Mucosa of gallbladder (tissue), 1 donor: ENCODE measurements at regions not wholly inside any gene's neighbourhood (a gene's known extent, or its start where the extent isn't known, plus 50 kb on each side); places are given as distances from the start of the nearest gene placed in this dataset.
"Not testable (repeated sequence)": the region's sequence is repeated elsewhere in the genome, so short reads cannot be mapped to it uniquely, and the experiment has no call there.

Experiments
- DNase-seq: peaks from one replicate; pipeline ENCODE4 v3.0.0-alpha.2; 2020; ENCODE audit warnings: low spot score
- donor health status: DM: no; HTN: no; CAD: no.

DNA sequence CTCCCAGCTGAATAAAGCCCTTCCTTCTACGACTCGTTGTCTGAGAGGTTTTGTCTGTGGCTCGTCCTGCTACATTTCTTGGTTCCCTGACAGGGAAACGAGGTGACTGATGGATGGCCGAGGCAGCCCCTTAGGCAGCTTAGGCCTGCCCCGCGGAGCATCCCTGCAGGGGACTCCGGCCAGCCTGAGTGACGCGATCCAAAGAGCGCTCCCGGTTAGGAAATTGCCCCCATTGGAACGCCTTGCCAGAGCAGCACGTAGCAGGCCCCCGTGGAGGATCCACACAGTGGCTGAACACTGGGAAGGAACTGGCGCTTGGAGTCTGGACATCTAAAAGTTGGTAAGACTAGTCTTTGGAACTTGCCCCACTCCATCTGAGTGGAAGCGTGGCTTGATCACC, 296.8 kb upstream of the SGCG start:
- DNase-seq: no peak

DNA sequence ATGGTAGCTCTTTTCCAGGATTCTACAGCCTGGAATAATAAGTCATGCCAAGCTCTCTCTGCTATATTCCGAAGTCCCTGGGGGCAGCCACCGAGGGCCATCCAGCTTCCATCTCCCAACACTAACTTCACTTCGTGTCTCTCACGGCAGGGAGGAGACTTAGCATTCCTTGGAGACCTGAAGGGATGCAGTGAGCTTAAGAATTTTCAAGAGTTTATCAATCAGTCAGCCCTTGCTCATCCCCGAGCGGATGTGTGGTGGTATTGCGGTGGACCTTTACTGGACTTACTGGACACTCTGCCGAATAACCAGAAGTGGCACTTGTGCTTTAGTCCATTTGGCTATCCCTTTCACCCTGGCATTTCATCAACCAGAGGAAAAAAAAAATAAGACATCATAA, 294.7 kb upstream of the SGCG start:
- DNase-seq: not testable (repeated sequence)

DNA sequence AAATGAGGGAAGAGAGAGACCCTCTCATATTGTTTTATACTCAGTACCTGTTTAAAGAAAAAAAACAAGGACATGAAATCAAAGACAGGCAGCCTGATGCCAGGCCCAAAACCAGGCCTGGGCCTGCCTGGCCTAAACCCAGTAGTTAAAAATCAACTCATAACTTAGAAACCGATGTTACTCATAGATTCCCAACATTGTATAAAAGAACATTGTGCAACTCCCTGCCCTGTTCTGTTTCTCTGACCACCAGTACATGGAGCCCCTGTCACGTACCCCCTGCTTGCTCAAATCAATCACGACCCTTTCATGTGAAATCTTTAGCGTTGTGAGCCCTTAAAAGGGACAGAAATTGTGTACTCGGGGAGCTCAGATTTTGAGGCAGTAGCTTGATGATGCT, 291.4 kb upstream of the SGCG start:
- DNase-seq: not testable (repeated sequence)

DNA sequence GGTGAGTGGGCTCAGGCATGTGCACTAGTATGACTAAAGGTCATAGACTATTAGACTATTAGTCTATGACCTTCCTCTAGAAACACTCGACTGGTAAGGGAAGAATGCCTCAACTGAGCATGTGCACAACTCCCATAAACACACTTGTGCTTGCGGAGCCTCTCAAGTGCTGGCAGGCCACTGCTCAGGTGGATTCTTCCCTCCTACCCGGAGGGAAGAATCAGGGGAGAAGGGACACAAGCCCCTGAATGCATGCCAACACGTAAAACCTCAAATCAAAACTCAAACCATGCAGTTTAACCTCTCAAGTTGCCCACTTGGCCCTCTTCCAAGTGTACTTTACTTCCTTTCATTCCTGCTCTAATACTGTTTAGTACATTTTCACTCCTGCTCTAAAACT, 287.6 kb upstream of the SGCG start:
- no peak for DNase-seq

DNA sequence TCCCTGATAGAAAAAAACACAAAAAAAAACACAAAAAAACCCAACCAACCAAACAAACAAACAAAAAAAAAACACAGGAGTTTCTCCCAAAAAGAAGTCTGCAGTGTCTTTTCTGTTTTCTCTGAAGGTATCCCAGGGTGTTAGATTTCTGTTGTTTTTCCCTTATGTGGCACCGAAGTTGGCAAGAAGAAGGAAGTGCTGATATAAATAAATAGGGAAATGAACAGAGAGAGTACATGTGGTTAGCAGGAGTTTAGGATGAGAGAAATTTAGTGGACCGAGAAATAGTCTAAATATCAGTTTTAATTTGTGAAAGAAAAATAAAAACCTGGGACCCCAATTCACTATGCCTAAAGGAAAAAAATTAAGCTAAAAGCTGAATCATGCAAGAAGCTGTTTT, 287.0 kb upstream of the SGCG start:
- DNase-seq: no peak

DNA sequence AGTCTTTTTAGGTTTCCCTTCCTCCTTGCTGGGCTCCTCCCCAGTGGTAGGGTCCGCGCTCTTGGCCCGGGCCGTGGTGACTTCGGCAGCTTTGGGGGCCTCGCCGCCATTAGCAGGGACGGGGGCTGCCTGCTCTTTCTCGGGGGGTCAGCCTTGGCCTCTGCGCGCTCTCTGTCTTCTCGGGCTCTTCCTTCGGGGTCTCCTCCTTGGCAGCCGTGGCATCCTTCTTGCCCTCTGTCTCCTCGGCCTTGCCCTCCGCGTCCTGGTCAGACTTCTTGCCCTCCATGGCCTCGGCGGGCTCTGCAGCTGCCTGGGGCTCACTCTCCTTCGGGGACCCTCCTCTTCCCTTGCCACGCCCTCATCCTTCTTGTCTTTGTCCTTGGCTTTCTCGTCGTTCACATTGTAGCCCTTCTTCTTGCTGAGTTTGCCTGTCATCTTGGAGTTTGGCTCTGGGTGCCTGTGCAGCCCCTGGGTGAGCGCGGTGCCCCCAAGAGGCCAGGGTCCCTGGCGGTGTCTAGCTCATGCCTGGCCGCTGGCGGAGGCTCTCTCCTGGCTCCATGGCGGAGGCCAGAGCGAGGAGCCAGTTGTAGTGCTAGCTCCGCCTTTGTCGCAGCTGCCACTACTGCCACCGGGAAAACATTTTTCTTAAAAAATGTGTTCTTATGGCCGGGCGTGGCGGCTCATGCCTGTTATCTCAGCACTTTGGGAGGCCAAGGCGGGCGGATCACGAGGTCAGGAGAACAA, 283.0 kb upstream of the SGCG start:
- DNase-seq: no peak

DNA sequence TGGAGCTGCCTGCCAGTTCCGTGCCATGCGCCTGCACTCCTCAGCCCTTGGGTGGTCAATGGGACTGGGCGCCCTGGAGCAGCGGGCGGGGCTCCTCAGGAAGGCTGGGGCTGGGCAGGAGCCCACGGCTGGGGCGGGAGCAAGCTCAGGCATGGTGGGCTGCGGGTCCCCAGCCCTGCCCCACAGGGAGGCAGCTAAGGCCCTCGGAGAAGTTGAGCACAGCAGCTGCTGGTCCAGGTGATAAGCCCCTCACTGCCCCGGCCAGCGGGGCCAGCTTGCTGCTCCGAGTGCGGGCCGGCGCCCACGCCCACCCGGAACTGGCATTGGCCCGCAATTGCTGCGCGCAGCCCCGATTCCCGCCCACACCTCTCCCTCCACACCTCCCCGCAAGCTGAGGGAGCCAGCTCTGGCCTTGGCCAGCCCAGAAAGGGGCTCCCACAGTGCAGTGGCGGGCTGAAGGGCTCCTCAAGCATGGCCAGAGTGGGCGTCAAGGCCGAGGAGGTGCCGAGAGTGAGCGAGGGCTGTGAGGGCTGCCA, 280.3 kb upstream of the SGCG start:
- not testable (repeated sequence) for DNase-seq

DNA sequence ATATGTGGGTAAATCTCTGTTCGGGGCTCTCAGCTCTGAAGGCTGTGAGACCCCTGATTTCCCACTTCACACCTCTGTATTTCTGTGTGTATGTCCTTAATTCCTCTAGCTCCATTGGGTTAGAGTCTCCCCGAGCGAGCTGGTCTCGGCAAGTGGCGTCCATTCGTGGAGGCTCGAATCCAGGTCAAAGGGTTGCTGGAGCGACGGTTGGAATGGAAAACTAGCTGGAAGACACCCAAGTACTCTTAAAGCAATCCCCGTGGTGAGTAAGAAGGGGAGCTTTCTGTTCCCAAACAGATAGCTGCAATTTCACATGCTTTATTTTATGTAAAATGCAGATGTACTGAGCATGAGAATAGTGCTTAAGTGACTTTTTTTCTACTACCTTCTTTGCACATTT, 277.5 kb upstream of the SGCG start:
- no peak for DNase-seq

DNA sequence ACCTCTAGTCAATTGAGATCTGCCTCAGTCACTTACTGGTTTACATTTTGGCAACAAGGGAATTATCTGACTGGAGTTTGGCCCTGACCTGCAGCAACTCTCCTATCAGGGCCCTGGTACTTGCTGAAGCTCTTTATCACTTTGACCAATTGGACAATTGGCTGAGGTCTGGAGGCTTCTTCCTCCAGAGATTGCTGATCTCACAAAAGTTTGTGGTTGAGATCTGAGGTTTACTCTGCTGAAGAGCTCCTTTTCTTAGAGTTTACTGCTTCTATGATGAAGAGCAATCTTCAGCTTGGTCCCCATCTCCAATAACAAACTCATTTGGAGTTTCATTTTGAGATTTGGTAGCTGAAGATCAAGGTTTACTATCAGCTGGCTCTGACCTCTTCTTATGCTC, 276.9 kb upstream of the SGCG start:
- no peak for DNase-seq

DNA sequence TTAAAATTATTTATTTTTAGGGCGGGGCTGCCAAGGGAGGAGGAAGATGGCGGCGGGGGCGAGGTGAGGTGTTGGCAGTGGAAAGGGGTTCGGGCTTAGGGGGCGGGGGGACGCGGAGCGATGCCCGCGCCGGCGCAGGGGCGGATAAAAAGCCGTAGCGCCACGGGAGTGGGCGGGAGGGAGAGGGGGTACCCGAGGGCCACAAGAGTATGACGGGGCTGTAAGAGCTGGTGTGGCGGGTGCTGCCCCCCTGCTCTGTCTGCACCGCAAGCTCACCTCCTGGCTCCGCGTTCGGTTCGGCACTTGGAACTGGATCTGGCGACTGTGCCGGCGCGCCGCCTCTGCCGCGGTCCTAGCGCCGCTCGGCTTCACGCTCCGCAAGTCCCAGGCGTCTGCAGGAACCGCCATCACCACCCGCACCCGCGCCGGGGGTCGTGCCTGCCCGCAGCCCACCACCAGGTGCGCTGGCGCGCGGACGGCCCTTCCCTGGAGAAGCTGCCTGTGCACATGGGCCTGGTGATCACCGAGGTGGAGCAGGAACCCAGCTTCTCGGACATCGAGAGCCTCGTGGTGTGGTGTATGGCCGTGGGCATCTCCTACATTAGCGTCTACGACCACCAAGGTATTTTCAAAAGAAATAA, 265.2 kb upstream of the SGCG start:
- peak; percentile 45 for DNase-seq

DNA sequence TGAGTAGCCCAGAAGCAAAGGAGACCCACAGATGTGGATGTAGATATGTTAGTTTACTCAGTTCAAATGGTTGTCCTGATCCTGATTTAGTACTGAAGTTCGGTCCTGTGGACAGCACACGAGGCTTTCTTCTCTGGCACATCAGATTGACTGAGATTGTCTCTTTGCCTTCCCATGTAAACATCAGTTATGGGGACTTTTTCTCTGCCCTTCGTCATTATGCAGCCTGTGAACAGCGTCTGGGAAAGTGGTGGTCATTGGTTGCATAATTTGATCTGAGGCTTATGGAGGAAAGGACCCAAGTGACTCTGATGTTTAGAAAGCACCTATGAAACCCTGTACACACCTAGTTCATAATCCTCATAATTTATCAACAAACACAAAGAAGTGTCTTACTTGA, 264.5 kb upstream of the SGCG start:
- DNase-seq: not testable (repeated sequence)

DNA sequence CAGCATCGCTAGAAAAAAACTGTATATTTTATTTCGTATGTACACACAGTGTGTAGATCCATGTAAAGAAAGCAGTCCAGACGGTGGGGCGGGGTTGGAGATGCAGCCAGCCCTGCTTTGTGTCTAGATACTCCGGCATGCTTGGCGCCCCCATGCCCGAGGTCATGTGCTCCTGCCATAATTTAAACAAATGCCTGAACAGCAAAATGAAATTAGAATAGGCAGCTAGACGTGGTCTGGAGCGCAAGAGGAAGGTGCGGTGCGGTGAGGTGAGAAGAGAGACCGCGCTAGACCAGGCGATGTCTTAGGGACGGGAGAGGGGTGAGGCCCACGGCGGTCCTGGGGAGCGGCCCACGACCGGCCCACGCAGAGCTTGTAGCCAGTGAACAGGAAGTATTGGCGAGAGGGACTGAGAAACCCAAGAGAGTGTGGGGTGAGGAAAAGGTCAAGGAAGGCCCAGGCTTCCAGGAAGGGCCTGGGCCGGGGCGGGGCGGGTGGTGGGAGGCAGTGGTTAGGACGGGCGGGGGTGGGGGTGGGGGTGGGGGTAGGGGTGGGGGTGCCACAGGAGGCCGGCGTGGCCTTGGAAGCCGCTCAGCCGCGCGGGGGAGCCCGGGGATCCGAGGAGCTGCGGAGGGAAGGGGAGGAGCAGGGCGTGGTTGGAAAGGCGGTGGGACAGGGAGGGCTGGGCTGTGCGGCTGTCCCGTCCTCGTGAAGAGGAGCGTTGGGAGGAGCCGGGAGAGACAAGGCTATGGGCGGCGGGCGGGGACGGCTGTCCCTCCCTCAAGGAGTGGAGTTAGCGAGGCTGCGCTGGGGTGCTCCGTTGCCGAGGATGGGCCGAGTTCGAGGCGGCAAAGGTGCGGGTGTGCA, 254.7 kb upstream of the SGCG start:
- DNase-seq: peak; percentile 60

DNA sequence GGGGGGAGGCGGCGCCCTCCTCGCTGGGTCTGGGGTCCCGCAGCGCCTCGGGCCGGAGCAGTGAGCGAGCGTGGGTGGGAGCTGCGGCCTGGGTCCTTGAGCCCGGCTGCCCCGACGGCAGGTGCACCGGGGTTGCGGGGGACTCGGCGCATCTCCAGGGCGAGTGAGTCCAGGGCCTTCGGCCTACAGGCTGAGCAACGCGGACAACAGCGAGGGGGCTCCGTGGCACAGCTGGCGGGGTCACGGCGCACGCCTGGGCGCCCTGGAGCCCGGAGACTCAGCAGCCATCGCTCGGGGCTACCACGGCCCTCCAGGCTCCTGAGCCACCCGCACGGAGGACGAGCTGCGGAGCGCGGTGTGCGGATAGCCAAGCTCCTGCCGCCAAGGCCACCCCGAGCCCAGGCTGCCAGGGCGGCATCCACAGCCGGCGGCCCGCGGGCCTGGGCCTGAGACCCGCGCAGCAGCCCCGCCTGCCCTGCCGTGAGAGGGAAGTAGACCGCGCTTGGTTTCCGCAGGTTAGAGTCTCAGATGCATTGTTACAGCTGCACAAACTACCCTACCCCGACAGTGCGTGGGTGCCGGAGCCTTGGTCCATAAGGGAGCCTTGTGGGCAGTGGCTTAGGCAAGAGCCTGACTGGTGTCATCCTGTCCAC, 253.9 kb upstream of the SGCG start:
- DNase-seq: no peak

DNA sequence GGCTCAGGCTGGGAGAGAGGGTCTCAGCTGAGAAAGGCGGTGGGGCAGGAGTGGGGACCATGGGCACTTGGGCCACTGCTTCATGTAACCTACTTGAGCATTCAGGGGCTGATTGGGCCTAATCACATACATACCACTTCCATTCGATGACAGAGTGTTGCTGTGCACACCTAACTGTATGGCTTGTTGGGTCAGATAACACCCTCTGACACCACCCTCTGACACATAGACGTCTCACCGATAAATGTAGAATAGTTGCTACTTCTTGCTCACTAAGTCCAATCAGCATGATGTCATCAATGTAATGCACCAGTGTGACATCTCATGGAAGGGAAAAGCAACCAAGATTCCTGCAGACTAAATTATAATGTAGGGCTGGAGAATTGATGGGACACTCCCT, 252.9 kb upstream of the SGCG start:
- not testable (repeated sequence) for DNase-seq

DNA sequence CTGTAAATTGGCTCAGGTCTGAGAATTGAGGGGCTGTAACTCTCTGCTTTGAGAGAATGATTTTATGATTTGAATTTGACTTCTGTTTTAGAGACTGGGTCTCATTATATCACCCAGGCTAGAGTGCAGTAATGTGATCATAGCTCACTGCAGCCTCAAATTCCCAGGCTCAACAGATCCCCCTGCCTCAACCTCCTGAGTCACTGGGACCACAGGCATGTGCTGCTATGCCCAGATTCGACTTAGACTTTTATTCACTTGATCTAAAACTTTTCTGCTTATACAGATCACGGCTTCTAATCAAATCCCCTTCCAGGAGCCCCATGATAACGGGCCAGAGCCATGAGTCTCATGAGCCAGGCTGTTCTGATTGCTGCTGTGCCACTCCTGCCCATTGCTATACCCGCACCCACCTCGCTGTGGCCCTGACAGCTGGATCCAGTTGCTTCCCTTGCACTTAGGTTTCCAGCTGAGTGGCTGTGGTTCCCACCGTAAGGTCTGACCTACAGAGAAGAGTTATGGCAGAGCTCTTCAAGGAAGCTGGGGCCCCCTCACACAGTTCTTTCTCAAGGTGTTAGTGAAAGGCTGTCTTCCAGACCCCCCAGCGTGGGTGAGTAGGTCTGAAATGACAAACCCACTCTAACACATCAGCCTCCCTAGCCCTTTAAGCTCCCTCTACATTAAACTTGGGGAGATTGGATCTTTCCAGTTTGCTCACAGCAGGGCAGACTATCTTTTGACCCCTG, 251.2 kb upstream of the SGCG start:
- no peak for DNase-seq

DNA sequence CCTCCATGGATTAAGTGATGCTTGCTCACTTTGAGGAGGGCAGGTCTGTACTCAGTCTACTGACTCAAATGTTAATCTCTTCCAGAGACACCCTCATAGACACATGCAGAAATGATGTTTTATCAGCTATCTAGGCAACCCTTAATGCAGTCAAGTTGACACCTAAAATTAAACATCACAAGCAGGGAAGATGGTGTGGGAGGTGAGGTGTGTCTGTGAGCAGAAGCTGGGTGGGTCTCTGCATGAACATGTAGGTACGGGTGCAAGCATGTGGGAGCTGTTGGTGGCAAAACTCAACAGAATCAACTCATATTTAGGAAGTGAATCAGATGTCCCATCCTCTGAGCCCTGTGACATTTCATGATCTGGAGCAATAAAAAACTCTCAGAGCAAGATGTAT, 249.2 kb upstream of the SGCG start:
- no peak for DNase-seq

DNA sequence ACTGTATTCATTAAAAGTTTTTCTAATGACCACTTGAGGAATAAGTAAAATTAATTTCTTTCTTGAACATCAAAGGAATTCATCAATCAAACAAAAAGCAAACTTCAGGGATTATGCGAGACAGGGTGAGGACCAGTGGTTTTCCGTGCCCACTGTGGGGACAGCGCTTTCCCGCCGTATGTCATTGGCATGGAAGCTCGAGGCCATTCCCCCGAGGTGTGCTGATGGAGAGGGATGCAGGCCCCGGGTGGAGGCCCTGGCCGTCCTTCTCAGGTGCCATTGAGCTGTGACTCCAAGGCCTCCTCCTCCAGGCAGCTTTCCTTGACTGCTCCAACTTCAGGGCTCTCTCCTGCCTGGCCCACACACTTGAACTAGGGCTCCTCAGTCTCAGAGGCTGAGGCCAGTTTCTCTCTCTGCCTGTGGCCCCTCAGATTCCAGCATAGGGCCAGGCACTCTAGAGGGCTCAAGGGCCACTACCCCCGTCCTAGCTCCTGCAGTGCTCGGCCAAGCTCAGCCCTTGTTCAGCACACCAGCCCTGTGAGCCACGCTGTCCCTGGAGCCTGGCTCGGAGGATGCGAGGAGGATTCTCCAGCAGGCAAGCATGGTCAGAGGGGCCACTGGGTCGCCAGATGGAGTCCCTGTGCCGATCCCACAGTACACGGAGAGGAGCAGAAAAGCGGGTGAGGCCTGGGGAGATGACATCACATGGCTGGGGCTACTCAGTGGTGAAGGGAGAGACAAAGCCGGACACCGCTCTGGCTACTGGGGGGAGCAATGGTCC, 248.0 kb upstream of the SGCG start:
- not testable (repeated sequence) for DNase-seq

DNA sequence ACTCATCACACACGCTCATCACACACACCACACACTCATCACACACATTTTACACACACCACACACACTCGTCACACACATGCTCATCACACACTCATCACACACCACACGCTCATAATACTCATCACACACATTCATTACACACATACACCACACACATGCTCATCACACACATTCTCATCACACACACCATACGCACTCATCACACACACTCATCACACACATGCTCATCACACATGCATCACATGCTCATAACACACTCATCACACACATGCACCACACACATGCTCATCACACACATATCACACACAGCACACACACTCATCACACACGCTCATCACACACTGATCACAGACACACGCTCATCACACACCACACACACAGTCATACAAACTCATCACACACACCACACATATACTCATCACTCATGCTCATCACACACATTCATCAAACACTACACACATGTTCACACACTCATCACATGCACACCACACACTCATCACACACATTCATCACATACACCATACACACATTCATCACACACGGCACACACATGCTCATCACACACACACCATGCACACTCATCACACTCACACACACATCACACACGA, 247.1 kb upstream of the SGCG start:
- no peak for DNase-seq

DNA sequence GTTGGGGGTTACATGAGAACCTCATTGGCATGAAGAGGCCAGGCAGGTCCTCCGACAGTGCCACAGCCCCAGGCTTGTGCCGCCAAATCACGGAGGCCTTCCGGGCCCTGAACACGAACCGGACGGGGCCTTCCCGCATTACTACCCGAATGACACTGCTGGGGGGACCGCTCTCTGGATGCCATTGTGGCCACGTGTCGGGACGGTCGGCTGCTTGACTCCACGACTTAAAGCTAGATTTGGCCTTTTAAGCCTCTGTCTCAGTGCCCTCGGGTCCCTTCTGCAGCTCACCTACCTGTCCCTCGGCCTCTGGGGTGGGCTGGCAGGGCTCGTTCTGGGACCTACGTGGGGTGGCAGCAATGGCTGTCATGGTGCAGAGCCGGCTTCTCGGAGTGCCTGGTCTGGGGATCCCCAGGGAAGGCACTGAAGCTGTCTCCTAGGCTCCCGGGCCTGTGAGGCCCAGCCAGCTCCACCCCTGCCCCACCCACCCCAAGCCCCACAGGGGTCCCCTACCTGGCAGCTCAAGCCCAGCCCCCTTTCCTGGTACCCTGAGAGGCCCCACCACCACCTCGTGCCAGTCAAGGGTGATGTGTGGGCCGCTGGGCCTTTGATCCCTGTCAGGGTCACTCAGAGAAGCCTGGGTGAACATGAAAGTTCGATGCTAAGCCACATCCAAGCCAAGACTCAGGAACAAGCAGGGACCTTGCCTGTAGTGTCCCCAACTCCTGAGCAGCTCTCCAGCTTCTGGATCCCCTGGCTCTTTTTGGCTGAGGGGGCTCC, 245.8 kb upstream of the SGCG start:
- DNase-seq: no peak
